Adipocyte (in vitro differentiated cells): ENCODE measurements at regions not wholly inside any gene's neighbourhood (a gene's known extent, or its start where the extent isn't known, plus 50 kb on each side); places are given as distances from the start of the nearest gene placed in this dataset.
"Not testable (repeated sequence)": the region's sequence is repeated elsewhere in the genome, so short reads cannot be mapped to it uniquely, and the experiment has no call there.

Source experiments
- DNase-seq: peaks from one replicate; pipeline ENCODE4 v3.0.0-alpha.2; 2015; ENCODE audit warnings: low read depth
- H3K27me3 ChIP-seq: replicated peaks from 2 replicates; pipeline ENCODE4 v1.7.0; 2013; ENCODE audit warnings: mild to moderate bottlenecking, low read length, moderate library complexity; ENCODE audit not compliant: control insufficient read depth, insufficient read depth
- H3K36me3 ChIP-seq: 2 replicates; pipeline ENCODE4 v1.7.0; 2013; ENCODE audit warnings: low read length, mild to moderate bottlenecking, moderate library complexity; ENCODE audit not compliant: control insufficient read depth, insufficient read depth, severe bottlenecking
- H3K4me1 ChIP-seq: 2 replicates; pipeline ENCODE4 v1.7.0; 2013; ENCODE audit warnings: mild to moderate bottlenecking, low read length, moderate library complexity; ENCODE audit not compliant: control insufficient read depth, insufficient read depth
- H3K4me3 ChIP-seq: 2 replicates; pipeline ENCODE4 v1.7.0; 2013; ENCODE audit warnings: mild to moderate bottlenecking, low read length, moderate library complexity
- H3K9ac ChIP-seq: 2 replicates; pipeline ENCODE4 v1.7.0; 2013; ENCODE audit warnings: mild to moderate bottlenecking, low read length, moderate library complexity
- H3K9me3 ChIP-seq: 2 replicates; pipeline ENCODE4 v1.7.0; 2013; ENCODE audit warnings: mild to moderate bottlenecking, low read length, moderate library complexity; ENCODE audit not compliant: control insufficient read depth

DNA sequence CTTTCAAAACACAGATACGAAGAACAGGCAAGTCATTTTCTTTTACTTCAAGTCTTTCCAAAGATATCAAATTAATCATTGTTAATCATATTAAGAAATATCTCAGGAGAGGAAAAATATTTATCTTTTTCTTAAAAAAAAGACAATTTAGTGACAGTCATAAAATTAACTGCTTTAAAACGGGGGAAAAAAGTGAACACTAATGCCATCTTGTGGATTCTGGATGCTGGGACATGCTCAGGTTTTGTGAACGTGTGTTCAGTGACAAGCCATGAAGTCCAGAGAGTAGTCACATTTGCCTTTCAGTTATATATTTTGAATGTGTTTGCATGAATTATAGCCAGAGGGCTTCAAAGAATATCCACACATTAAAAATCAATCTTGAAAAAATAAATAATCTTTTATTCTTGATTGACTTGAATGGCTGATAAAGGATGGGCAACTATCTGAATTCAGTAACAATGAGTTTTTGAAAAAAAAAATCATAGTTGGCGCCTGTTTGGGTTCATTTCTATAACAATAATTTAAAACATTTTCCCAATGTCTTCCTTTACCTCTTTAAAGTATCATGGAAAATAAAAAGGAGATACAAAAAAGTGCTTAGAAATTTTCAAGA lies 74.7 kb upstream of the NOX3 start:
- Histone ChIP-seq H3K4me3 (no peak overlapping the region), H3K36me3 (no peaks in the 10 kb centered on the region), H3K9me3 (peaks cover 7% of the 10 kb centered on the region), H3K4me1 (peaks cover 18% of the 10 kb centered on the region), H3K9ac (peak overlapping the region; percentile 31), H3K27me3 (no peaks in the 10 kb centered on the region)
- peak; percentile 74 for DNase-seq

DNA sequence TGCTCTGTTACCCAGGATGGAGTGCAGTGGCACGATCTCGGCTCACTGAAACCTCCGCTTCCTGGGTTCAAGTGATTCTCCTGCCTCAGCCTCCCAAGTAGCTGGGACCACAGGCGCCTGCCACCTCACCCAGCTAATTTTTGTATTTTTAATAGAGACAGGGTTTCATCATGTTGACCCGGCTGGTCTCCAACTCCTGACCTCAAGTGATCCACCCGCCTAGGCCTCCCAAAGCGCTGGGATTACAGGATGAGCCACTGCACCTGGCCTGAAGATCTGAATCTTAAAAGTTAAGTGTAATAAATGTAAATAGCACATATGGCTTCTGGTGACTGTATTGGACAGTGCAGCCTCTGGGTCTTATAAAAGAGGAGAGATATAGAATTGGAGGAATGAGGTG lies 74.2 kb upstream of the NOX3 start:
- Histone ChIP-seq H3K4me1 (peaks cover 18% of the 10 kb centered on the region), H3K9ac (peak overlapping the region; percentile 31)
- H3K4me3 ChIP-seq, DNase-seq, H3K27me3 ChIP-seq, H3K9me3 ChIP-seq, H3K36me3 ChIP-seq: not testable (repeated sequence)

DNA sequence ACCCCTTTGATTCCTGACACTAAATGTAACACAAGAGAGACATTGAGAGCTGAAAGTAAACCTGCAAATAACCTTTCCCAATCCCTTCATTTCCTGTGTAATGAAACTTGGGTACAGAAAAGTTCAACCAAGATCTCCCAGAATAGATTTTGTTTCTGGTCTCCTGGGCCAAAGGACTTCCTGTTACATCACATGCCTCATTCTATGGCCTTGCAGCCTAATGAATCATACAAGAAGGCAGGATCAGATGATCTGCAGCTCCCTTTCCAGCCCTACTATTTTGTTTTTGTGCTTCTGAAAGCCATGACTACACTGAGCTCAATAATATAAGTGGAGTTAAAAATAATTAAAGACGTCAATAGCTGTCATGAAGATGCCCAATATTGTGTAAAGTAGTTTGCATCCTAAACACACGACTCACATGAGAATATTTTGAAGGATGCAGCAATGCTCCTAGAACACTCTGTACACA lies 73.4 kb upstream of the NOX3 start:
- Histone ChIP-seq H3K4me1 (peaks cover 18% of the 10 kb centered on the region), H3K36me3 (no peaks in the 10 kb centered on the region), H3K9me3 (peaks cover 5% of the 10 kb centered on the region), H3K27me3 (no peaks in the 10 kb centered on the region), H3K4me3 (peak overlapping the region; percentile 10), H3K9ac (peak overlapping the region; percentile 20)
- DNase-seq, result peak; percentile 79

DNA sequence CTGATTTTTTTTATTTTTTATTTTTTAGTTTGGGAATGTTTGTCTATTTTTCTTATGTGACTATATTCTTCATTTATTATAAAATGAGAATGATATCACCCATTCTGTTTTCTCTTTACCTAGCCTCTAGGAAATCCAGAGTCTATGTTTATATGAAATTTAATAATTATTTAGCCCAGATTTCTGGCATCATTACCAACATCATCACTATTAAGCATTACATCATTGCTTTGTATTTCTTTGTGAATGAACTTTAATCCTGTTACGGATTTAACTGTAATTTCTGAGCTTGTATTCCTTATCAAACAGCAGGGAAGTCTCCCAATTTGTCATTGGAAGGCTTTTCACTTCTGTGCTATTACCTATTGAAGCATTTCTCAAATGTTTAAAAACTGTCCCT lies 72.7 kb upstream of the NOX3 start:
- Histone ChIP-seq H3K27me3 (no peaks in the 10 kb centered on the region), H3K9ac (no peak overlapping the region), H3K4me1 (peaks cover 18% of the 10 kb centered on the region), H3K4me3 (peak overlapping the region; percentile 10), H3K9me3 (peaks cover 2% of the 10 kb centered on the region), H3K36me3 (no peaks in the 10 kb centered on the region)
- DNase-seq, result no peak

DNA sequence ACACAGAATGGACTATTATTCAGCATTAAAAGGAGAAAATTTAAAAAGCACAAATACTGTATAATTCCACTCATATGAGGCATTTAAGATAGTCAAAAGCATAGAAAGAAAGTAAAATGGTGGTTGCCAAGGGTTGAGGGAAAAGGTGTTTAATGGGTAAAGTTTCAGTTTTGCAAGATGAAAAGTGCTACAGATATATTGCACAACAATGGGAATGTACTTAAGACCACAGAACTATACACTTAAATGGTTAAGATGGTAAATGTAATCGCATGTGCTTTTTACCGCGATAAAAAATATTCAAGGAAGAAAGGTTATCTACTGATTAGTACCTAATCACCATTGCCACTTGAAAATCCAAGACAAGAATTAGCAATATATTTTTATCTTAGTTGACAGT lies 71.8 kb upstream of the NOX3 start:
- no peaks in the 10 kb centered on the region for H3K9me3 ChIP-seq
- H3K4me1 ChIP-seq, result peaks cover 18% of the 10 kb centered on the region
- H3K27me3 ChIP-seq, result no peaks in the 10 kb centered on the region
- no peak overlapping the region for H3K9ac ChIP-seq
- no peak for DNase-seq
- no peaks in the 10 kb centered on the region for H3K36me3 ChIP-seq
- no peak overlapping the region for H3K4me3 ChIP-seq

DNA sequence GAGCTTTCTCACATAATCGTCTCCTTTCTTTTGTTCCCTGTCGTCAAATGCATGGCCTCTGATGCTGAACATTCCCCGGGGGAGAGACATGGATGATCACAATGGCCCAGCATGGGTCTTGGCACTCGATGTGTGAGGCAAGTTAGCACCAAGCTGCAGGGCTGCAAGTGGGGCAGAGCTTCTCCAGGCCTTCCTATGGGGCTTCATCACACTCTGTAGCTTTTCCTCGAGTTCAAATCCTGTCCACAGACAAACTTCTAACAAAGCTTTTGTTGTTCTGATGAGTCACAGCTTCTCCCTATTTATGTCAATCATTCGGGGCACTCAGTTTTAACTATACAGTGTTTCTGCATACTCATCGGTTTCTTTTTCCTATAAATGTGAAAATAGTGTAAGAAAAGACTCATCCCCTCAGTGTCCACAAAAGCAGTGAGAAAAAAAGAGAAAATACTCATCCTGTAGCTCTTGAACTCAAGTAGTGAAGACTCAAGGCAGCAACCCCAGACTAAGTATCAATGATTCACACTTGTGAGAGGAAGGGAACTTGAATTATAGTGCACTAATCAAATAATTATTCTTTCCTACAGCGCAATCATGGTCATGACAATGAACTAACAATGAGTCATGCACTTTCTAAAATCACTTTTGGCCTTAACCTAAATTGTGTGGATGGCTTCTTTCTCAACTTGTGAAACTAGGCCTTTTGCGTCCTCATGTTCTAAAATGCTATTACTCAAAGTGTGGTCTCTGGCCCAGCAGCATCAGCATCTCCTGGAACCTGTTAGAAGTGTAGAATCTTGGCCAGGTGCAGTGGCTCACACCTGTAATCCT lies 68.4 kb upstream of the NOX3 start:
- no peak for DNase-seq
- no peak overlapping the region for H3K9ac ChIP-seq
- H3K4me3 ChIP-seq, result no peak overlapping the region
- H3K27me3 ChIP-seq, result no peaks in the 10 kb centered on the region
- peaks cover 8% of the 10 kb centered on the region for H3K4me1 ChIP-seq
- no peaks in the 10 kb centered on the region for H3K9me3 ChIP-seq
- no peaks in the 10 kb centered on the region for H3K36me3 ChIP-seq

DNA sequence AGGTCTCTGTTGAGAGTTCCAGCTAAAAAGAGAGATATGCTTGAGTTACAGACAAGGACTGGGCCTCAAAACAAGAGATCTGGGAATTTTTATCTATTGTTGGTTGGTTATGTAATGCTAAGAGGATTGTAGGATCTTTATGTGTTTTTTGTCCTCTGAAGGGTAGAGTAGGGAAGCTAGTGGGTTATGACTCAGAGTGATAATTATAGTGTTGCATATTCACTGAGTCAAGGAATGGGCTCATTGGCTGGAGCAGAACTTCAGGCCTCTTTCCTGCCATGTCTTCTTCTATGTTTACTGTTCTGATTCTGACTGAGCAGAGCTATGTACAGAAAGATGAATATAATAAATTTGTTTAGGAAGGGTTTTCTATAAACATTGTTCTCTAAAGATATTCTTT lies 66.1 kb upstream of the NOX3 start:
- no peaks in the 10 kb centered on the region for H3K27me3 ChIP-seq

DNA sequence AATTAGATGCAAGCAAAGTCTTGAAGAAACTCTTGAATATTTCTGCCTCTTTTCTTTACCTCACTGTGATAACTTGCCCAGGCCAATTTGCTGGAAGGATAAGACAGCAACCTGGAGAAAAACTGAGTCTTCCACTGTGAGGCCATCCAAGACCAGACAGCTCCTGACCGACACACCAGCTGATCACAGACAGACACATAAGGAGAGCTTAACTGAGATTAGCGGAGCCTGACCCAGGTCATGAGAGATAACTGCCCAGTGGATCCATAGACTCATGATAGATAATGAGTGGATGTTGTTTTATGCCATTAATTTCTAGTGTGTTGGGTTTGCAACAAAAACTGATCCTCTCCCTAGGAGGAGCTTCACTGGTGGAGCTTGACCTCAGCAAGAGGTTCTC lies 64.4 kb upstream of the NOX3 start:
- Histone ChIP-seq H3K4me3 (no peak overlapping the region), H3K4me1 (no peaks in the 10 kb centered on the region), H3K36me3 (no peaks in the 10 kb centered on the region), H3K27me3 (no peaks in the 10 kb centered on the region), H3K9ac (no peak overlapping the region), H3K9me3 (no peaks in the 10 kb centered on the region)
- no peak for DNase-seq

More for the DNA sequence above, 66.1 kb upstream of the NOX3 start:
- Histone ChIP-seq H3K4me3 (no peak overlapping the region), H3K36me3 (no peaks in the 10 kb centered on the region), H3K4me1 (no peaks in the 10 kb centered on the region), H3K9me3 (no peaks in the 10 kb centered on the region), H3K9ac (no peak overlapping the region)
- DNase-seq, result no peak

DNA sequence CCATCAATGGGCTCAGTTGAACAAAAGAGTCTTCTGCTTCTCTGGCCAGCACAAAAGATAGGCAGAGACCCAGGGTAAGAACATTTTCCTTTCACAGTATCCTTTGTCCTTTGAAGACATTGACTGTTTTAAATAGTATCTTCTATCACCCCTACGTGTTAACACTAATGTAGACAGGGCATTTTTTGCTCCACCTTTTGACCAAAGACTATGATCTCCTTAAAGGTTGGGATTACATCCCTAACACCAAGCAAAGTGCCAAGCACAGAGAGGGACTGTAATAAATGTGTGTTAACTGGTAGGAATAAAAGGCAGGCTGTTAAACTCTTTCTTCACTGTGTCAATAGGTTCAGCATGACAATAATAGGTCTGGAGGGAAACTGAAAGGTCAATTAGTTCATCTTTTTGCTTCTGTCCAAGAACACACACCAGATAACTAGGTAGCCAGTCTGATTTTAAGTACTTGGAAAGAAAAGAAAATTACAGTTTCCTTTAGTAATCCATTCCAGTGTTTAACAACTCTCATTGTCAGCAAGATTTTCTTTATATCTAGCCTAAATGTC lies 63.6 kb upstream of the NOX3 start:
- DNase-seq, result no peak
- Histone ChIP-seq H3K4me1 (no peaks in the 10 kb centered on the region), H3K27me3 (no peaks in the 10 kb centered on the region), H3K4me3 (no peak overlapping the region), H3K9ac (no peak overlapping the region), H3K9me3 (no peaks in the 10 kb centered on the region), H3K36me3 (no peaks in the 10 kb centered on the region)

DNA sequence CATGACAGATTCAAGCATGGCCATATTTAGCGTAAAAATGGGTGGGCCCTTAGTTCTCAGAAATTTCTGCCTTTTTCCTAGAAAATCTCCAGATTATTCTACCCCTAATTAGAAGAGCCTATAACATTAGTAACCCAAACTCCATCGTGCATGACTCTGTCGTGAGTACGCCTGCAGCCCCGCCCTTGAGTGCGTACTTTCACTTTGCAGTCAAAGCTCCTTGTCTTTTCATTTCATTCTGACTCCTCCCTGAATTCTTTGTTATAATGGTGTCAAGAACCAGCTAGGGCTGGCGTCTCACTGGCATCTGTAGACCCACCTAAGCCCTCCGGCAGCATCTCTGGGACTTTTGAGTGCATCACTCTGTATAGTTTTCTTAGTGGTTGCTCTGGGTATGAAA lies 61.7 kb upstream of the NOX3 start:
- H3K36me3 ChIP-seq, result no peaks in the 10 kb centered on the region
- no peak for DNase-seq

DNA sequence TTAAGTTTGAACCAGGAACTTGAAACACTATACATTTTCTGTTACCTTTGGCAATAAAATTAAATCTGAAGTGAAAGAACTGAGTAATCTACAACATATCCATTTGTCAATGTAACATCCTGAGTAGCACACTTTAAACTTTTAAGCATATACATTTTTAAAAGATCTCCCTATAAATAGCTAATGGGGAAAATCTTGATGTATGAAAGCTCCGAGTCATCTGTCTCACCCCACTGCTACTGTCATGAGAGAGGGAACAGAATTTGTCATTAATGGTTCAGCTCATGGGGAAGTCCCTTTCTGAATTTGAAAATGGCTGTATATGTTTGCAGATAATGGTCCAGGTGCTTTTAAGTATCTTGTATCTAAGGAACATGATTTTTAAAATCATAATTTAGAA lies 55.2 kb upstream of the NOX3 start:
- no peak for DNase-seq

More for the DNA sequence above, 61.7 kb upstream of the NOX3 start:
- Histone ChIP-seq H3K4me1 (no peaks in the 10 kb centered on the region), H3K27me3 (no peaks in the 10 kb centered on the region), H3K4me3 (no peak overlapping the region), H3K9ac (no peak overlapping the region), H3K9me3 (no peaks in the 10 kb centered on the region)

More for the DNA sequence above, 55.2 kb upstream of the NOX3 start:
- no peaks in the 10 kb centered on the region for H3K4me1 ChIP-seq
- no peak overlapping the region for H3K4me3 ChIP-seq
- no peaks in the 10 kb centered on the region for H3K9me3 ChIP-seq
- no peaks in the 10 kb centered on the region for H3K27me3 ChIP-seq
- no peaks in the 10 kb centered on the region for H3K36me3 ChIP-seq
- no peak overlapping the region for H3K9ac ChIP-seq
